Fibroblast of the conjunctiva (primary cell): ENCODE measurements at regions not wholly inside any gene's neighbourhood (a gene's known extent, or its start where the extent isn't known, plus 50 kb on each side); places are given as distances from the start of the nearest gene placed in this dataset.

Source experiments
- DNase-seq: peaks from one replicate; pipeline ENCODE4 v3.0.0-alpha.2; 2010; ENCODE audit warnings: low read depth

GRCh38 chr2:239712755-239713154 is 311.9 kb upstream of the HDAC4 start:
- no peak for DNase-seq

GRCh38 chr2:239711911-239712570 is 311.2 kb upstream of the HDAC4 start:
- no peak for DNase-seq

GRCh38 chr2:239710953-239711861 is 310.4 kb upstream of the HDAC4 start:
- no peak for DNase-seq

- DNase-seq: no peak
These were observed 305.5 kb upstream of the HDAC4 start for GRCh38 chr2:239706367-239706766.

DNA sequence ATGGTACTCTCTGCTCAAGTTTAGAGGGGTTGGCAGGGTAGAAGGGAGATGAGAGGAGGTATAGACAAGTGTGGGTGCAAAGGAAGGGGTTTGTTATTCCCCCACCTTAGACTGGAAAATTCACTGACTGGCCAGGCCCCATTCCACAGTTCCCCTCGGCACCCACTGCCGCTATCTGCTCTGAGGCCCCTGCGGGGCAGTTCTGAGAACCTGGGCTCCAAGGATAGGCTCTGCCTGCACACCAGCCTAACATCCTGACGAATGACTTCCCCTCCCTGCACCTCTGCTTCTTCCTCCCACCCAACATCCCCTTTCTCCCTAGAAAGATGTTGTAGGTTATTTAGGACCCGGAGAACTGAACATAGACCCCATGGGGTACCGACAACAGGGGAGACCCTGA is 303.9 kb upstream of the HDAC4 start:
- DNase-seq: no peak

DNA sequence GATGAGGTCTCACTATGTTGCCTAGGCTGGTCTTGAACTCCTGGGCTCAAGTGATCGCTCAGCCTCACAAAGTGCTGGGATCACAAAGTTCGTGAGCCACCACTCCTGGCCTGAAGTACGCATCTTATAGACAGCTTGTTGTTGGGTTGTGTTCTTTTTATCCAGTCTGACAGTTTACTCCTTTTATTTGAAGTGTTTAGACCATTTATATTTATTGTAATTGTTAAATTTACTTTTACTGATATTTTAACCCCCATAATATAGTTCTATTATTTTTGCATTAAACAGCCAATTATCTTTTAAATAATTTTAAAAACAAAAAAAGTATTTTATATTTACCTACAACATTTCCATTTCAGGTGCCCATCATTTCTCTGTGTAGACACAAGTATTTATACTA is 303.0 kb upstream of the HDAC4 start:
- DNase-seq: no peak

DNA sequence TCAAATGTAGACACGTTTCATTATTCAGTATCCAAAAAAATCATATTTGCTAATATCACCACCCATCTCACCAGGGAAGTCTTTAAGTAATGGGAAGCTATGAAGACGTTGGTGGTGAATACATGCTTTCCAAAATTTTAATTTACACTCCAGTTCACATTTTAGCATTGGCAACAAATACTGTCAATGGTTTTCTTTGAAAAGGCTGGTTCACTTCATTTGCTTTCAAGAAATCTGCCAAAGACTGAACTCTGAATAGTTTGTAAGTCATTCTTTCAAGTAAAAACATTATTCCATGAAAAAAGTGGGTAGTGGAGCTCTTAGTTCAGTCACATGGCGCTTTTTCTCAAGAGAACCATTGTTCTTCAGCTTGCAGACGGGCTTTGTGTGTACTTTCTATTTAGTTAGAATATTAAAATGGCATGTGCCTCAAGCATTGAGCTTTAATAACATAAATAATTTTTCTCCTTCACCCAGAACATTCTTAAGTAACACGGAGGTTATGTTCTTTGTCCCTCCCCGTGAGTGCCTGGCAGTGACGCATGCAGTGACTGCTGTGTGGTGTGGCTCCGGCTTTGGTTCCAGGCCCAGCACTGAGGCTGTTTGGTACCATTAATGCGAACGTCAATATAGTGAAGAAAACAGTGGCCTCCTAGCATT is 300.0 kb upstream of the HDAC4 start:
- no peak for DNase-seq

DNA sequence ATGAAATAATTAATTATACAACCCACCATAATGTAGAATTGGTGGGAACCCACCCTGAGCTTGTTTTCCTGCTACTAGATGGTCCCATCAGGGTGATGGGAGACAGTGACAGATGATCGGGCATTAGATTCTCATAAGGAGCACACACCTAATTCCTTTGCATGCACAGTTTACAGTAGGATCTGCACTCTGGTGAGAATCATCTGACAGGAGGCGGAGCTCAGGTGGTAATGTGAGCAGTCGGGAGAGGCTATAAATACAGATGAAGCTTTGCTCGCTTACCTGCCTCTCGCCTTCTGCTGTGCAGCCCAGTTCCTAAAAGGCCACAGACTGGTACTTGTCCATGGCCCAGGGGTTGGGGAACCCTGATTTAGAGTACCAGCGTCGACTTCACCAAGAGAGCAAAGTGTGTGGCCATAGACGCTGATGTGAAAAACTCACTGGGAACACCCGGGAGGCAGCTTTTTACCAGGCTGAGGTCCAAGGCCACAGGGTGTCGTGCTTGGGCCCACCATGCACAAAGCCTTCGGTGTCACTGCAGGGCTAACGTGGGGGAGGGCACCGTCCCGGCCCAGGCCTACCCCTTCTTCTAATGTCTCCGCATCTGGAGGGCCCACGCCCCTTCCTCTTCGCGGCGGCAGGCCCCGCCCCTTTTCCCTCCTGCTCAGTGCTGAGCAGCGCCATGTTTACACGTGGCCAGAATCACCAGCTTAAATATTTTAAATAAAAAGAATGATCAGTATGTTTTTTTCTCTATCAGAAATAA is 296.8 kb upstream of the HDAC4 start:
- DNase-seq: no peak

- no peak for DNase-seq
These were observed 295.9 kb upstream of the HDAC4 start for GRCh38 chr2:239696559-239697207.

DNA sequence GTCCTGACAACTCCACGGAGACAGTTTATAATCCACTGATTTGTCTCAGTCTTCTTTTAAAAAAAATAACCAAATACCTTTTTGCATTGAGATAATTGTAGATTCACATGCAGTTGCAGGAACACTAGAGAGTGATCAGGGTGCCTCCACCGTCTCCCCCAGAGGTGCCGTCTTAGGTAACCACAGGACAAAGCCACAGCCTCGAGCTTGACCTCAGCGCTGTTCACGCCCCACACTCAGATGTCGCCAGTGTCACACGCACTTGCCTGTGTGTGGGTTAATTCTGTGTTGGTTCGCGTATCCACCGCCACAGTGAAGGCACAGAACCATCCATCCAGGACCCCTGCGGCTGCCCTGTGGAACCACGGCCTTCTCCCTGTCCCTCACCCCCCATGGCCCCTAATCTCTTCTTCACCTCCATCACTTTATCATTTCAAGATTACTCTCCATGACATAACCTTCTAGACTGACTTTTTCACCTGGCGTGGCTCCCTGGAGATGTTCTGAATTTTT is 295.0 kb upstream of the HDAC4 start:
- DNase-seq: no peak

DNA sequence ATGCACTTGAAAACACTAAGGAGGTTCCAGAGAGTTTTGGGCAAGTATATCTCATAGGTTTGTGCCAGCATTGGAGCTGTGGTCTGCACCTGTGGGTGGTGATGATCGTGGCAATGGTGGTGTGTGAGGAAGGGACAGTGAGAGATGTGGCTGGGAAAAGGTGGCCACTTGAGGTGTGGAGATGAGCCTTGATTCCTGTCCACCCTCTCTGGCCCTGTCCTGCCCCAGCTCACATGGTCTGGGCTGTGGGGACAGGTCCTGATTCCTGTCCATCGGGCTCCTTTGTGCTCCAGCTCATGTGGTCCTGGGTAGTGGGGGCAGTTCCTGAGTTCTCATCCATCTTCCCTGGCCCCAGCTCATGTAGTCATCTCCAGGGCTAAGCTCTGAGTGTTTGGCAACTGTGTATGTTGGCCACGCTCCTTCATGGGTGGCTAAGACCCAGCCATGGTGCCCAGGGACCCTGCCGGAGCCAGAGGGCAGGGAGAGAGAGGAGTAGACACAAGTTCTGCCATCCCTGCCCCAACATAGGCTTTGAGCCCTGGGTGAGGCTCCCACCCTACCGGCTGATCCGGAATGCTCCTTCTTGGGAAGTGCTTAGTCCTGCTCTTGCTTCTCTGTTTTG is 294.4 kb upstream of the HDAC4 start:
- no peak for DNase-seq

GRCh38 chr2:239694487-239694886 is 293.7 kb upstream of the HDAC4 start:
- no peak for DNase-seq

DNA sequence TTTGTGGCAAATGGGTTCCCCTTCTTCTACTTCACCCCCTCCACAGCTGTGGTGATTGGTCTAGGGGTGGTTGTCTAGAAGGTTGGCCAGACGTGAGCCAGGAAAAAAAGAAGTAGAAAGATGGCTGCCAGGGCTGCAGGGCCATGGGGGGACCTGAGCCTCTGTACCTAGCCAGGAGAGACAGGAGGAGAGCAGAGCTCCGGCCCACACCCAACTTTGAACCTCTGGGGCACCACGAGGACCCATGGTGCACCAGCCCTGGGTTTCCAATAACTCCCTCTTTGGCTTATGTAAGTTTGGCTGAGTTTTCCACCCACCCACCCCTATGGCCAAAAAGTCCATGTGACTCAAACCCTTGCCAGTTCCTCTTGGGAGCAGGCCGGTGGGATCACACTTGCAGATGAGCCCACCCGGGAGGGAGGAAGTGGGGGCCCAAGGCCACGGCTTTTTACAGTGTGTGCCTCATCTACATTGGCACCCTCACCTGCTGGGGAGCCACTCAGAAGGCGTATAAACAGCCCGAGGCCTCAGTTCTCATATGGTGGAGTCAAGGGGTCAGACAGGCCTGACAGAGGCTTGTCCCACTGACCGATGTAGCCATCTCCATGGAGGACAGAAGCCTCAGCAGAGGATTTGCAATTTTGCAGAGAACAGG is 293.1 kb upstream of the HDAC4 start:
- no peak for DNase-seq

- no peak for DNase-seq
These were observed 292.5 kb upstream of the HDAC4 start for GRCh38 chr2:239693330-239693729.

- DNase-seq: no peak
These were observed 292.1 kb upstream of the HDAC4 start for GRCh38 chr2:239692919-239693318.

GRCh38 chr2:239692362-239692851 is 291.6 kb upstream of the HDAC4 start:
- DNase-seq: no peak

GRCh38 chr2:239691720-239692119 is 290.9 kb upstream of the HDAC4 start:
- no peak for DNase-seq

- DNase-seq: no peak
These were observed 290.1 kb upstream of the HDAC4 start for GRCh38 chr2:239690651-239691631.

DNA sequence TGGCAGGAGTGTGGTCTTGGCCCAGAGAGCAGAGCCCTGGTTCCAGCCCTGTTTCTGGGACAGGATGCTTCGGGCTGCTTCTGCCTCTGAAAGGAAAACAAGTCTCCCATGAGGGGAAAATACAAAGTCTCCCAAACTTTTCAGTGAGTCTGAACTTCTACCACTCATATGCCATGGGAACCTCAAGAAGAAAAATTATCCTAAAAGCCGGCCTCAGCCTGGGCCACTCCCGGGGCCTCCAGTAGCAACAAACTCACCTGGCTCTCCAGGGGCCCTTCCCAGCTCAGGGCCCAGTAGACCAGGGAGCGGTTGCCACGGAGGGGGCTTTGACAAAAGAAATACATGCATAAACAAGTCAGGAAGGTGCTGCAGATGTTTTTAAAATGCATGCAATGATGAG is 289.2 kb upstream of the HDAC4 start:
- no peak for DNase-seq
